ENCODE measurements at regions not wholly inside any gene's neighbourhood (a gene's known extent, or its start where the extent isn't known, plus 50 kb on each side); places are given as distances from the start of the nearest gene placed in this dataset.
"Not testable (repeated sequence)": the region's sequence is repeated elsewhere in the genome, so short reads cannot be mapped to it uniquely, and the experiment has no call there.

GRCh38 chr2:221895366-221896121 is 323.4 kb upstream of the EPHA4 start:
- TF ChIP-seq CTCF (IDR thresholded peaks at IDR 0.05): no peak
- ATAC-seq (ENCODE audit: low FRiP score) (peak; percentile 49), DNase-seq (ENCODE audit: low spot score) (no peak)

- TF ChIP-seq CTCF (IDR thresholded peaks at IDR 0.05): no peak
- ATAC-seq (ENCODE audit: low FRiP score) (no peak), DNase-seq (ENCODE audit: low spot score) (no peak)
Measured at GRCh38 chr2:221893501-221893900, 321.4 kb upstream of the EPHA4 start.

GRCh38 chr2:221892006-221892405 is 319.9 kb upstream of the EPHA4 start:
- not testable (repeated sequence) for DNase-seq (ENCODE audit: low spot score); ATAC-seq (ENCODE audit: low FRiP score)

- DNase-seq (ENCODE audit: low spot score) (no peak), ATAC-seq (ENCODE audit: low FRiP score) (no peak)
- no peak for TF ChIP-seq CTCF (IDR thresholded peaks at IDR 0.05)
Measured at GRCh38 chr2:221883976-221884375, 311.9 kb upstream of the EPHA4 start.

GRCh38 chr2:221876016-221876415 is 303.9 kb upstream of the EPHA4 start:
- no peak for ATAC-seq (ENCODE audit: low FRiP score)
- DNase-seq (ENCODE audit: low spot score): no peak
- TF ChIP-seq CTCF (IDR thresholded peaks at IDR 0.05): no peak

- no peak for ATAC-seq (ENCODE audit: low FRiP score)
- TF ChIP-seq CTCF (IDR thresholded peaks at IDR 0.05): no peak
Measured at GRCh38 chr2:221874444-221874843, 302.3 kb upstream of the EPHA4 start.

GRCh38 chr2:221857719-221858118 is 285.6 kb upstream of the EPHA4 start:
- ATAC-seq (ENCODE audit: low FRiP score) (no peak), DNase-seq (ENCODE audit: low spot score) (no peak)
- no peak for TF ChIP-seq CTCF (IDR thresholded peaks at IDR 0.05)

More at GRCh38 chr2:221874444-221874843, 302.3 kb upstream of the EPHA4 start:
- DNase-seq (ENCODE audit: low spot score): no peak

Data from omental fat pad (tissue), 3 donors.